ENCODE measurements at regions not wholly inside any gene's neighbourhood (a gene's known extent, or its start where the extent isn't known, plus 50 kb on each side); places are given as distances from the start of the nearest gene placed in this dataset.

DNA sequence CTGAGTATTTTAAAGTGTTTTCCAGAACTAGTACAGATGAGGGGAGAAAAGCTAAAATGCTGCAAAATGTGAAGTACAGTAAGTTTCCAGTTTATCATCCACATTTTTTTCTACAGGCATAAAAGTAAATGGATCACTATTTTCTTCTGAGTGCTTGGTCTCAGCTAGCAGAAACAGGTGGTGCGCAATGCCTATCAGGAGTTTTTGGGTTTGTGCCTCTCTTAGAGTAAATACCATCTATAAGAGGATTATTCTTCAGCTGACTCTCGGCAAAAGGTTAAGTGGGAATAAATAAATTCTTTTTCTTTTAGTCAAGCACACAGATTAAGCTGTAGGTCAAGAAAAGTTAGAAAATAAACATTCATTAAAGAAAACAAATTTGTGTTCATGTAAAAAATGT is 1027.7 kb downstream of the PLOD2 start:
- H3K4me3 ChIP-seq (ENCODE audit: low read depth, low read length): no peak overlapping the region
- CTCF ChIA-PET: no interaction called here
- TF ChIP-seq, protein P1, sequence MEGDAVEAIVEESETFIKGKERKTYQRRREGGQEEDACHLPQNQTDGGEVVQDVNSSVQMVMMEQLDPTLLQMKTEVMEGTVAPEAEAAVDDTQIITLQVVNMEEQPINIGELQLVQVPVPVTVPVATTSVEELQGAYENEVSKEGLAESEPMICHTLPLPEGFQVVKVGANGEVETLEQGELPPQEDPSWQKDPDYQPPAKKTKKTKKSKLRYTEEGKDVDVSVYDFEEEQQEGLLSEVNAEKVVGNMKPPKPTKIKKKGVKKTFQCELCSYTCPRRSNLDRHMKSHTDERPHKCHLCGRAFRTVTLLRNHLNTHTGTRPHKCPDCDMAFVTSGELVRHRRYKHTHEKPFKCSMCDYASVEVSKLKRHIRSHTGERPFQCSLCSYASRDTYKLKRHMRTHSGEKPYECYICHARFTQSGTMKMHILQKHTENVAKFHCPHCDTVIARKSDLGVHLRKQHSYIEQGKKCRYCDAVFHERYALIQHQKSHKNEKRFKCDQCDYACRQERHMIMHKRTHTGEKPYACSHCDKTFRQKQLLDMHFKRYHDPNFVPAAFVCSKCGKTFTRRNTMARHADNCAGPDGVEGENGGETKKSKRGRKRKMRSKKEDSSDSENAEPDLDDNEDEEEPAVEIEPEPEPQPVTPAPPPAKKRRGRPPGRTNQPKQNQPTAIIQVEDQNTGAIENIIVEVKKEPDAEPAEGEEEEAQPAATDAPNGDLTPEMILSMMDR (IDR thresholded peaks at IDR 0.05; ENCODE audit: insufficient read depth, low read length, missing control alignments): no peak
- no peak for DNase-seq (ENCODE audit: low read depth, low spot score)
- POLR2A ChIA-PET: no interaction called here

DNA sequence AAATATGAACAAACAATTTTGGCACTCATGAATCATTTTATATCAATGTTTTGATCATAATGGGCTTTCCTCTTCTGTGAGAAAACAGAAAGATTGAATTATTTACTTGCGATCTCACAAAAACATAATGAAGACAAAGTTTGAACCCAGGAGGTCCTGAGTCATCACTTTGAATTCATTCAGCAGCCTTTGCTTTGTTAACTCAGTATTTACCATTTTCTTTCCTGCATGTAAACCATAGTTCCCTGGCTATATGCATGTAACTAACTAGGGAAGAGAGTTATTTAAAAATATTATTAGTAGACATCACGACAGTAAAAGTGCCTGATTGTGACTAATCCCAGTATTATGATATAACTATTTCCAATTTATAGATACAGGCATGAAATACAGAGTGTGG is 1026.2 kb downstream of the PLOD2 start:
- CTCF ChIA-PET: no interaction called here
- DNase-seq (ENCODE audit: low read depth, low spot score): no peak
- TF ChIP-seq, protein P1 (IDR thresholded peaks at IDR 0.05; ENCODE audit: insufficient read depth, low read length, missing control alignments): no peak
- no peak overlapping the region for H3K4me3 ChIP-seq (ENCODE audit: low read depth, low read length)
- POLR2A ChIA-PET: no interaction called here

DNA sequence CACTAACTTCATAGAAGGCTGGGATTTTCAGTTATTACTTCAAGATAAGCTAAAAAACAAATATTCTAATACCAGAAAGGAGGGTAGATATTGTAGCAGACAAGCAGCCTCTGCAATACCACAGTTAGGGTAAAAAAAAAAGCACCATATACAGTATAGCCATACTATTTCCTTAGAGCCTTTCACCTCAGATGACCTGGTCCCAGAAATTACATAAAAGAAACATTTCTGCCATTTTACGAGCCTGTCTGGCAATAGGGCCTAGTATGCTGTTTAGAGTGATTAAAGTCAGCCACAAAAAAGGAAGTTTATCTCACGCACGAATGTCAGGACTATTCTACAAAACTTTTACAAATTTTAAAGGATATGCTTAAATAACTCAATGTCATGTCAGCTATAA is 1016.6 kb downstream of the PLOD2 start:
- H3K4me3 ChIP-seq (ENCODE audit: low read depth, low read length): no peak overlapping the region
- POLR2A ChIA-PET: no interaction called here
- TF ChIP-seq, protein P1 (IDR thresholded peaks at IDR 0.05; ENCODE audit: insufficient read depth, low read length, missing control alignments): no peak
- CTCF ChIA-PET: no interaction called here
- no peak for DNase-seq (ENCODE audit: low read depth, low spot score)

DNA sequence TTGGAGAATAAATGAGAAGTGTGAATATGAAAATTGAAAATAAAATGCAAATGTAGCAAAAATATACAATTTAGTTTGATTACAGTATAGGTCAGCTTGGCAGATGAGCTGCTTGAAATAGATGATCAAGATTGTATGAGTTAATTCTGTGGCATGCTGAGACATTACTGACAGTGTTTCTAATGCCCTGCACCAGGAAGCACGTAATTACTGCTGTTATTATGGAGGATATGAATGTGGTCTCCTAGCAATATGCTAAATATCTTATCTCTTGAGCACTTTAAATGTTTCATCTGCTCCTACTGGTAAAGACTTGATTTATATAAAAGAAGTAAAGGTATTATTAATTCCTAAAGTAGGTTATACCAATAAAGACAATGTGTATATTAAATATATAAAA is 1015.5 kb downstream of the PLOD2 start:
- H3K4me3 ChIP-seq (ENCODE audit: low read depth, low read length): no peak overlapping the region
- TF ChIP-seq, protein P1 (IDR thresholded peaks at IDR 0.05; ENCODE audit: insufficient read depth, low read length, missing control alignments): no peak
- ChIA-PET CTCF (no interaction called here), POLR2A (no interaction called here)
- DNase-seq (ENCODE audit: low read depth, low spot score): no peak

DNA sequence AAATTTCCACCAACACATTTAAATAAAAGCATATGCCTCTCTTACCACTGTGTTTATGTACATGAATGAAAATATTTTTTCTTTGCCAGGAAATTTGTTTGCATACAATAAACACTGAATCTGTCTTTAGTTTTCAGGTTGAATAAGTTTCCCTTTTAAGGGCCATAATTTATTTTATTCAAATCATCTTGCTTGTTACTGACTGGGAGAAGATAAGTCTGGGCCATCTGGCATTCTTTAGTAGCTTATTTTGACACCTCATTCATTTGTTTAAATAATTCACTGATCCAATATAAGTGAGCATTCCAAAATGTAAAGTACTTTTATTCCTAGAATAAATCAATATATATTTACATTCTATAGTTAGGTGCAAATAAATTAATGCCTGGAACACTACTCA is 1001.3 kb downstream of the PLOD2 start:
- TF ChIP-seq, protein P1 (IDR thresholded peaks at IDR 0.05; ENCODE audit: insufficient read depth, low read length, missing control alignments): no peak
- POLR2A ChIA-PET: no interaction called here
- no peak overlapping the region for H3K4me3 ChIP-seq (ENCODE audit: low read depth, low read length)
- CTCF ChIA-PET: no interaction called here
- no peak for DNase-seq (ENCODE audit: low read depth, low spot score)

DNA sequence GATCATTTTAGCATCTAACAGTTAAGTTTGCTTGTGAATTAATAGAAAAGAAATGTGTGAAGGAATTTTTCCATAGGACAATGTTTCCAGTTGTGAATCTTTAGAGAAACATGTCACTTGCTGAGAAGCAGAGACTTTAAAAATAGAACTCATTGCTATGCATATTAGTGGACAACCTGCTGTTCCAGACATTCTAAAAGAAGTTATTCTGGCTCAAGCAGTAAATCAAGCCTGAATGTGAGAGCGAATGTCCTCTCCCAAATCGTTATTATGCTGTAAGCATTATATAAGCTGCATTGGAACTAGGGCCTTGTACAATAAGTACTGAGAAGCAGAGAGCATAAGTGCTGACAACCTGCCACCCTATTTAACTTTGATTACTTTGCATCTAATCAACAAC is 990.9 kb downstream of the PLOD2 start:
- TF ChIP-seq, protein P1 (IDR thresholded peaks at IDR 0.05; ENCODE audit: insufficient read depth, low read length, missing control alignments): no peak
- CTCF ChIA-PET: no interaction called here
- H3K4me3 ChIP-seq (ENCODE audit: low read depth, low read length): no peak overlapping the region
- POLR2A ChIA-PET: no interaction called here
- no peak for DNase-seq (ENCODE audit: low read depth, low spot score)

Data from AG04449 (cell line).